ENCODE measurements at regions not wholly inside any gene's neighbourhood (a gene's known extent, or its start where the extent isn't known, plus 50 kb on each side); places are given as distances from the start of the nearest gene placed in this dataset.

DNA sequence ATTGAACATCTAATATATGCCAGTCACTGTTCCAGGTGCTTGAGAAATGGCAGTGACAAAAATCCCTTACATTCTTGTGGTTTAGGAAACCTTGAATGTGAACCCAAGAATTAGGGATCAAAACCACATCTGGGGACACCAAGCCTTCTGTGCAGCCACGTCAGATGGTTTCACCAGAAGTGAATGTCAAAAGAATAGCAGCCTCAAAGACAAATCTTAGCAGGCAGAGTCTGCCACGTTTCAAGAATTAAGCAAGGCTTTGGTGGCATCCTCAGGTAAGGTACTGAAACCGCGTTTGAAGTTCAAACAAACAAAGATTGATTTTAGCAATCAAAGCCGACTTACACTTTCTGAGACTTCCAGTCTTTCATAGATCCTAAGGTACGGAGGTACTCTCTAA lies 225.5 kb upstream of the GNAI1 start:
- TF ChIP-seq, protein P1, sequence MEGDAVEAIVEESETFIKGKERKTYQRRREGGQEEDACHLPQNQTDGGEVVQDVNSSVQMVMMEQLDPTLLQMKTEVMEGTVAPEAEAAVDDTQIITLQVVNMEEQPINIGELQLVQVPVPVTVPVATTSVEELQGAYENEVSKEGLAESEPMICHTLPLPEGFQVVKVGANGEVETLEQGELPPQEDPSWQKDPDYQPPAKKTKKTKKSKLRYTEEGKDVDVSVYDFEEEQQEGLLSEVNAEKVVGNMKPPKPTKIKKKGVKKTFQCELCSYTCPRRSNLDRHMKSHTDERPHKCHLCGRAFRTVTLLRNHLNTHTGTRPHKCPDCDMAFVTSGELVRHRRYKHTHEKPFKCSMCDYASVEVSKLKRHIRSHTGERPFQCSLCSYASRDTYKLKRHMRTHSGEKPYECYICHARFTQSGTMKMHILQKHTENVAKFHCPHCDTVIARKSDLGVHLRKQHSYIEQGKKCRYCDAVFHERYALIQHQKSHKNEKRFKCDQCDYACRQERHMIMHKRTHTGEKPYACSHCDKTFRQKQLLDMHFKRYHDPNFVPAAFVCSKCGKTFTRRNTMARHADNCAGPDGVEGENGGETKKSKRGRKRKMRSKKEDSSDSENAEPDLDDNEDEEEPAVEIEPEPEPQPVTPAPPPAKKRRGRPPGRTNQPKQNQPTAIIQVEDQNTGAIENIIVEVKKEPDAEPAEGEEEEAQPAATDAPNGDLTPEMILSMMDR (IDR thresholded peaks at IDR 0.05; ENCODE audit: insufficient read depth, missing control alignments), result no peak
- FAIRE-seq (no peak), DNase-seq (ENCODE audit: insufficient read length, low spot score) (no peak)

DNA sequence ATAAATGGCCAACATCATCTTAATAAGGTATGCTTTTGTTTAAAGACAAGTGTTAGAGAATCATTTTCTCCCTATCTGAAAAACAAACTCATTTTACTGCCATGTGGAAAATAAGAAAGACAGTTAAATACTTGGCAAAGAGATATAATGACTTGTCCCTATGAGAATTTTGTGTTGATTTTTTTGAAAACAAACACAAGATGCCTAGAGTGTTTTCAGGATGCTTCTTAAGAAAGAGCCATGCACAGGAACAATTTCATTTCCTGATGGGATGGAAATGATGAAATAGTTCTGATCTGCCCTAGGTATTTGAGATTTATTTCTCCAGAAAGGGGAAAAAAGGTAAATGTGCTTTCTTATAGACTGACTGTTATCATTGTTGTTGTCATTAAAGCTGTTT lies 237.5 kb upstream of the GNAI1 start:
- DNase-seq (ENCODE audit: insufficient read length, low spot score) (no peak), FAIRE-seq (no peak)
- TF ChIP-seq, protein P1 (IDR thresholded peaks at IDR 0.05; ENCODE audit: insufficient read depth, missing control alignments), result no peak

DNA sequence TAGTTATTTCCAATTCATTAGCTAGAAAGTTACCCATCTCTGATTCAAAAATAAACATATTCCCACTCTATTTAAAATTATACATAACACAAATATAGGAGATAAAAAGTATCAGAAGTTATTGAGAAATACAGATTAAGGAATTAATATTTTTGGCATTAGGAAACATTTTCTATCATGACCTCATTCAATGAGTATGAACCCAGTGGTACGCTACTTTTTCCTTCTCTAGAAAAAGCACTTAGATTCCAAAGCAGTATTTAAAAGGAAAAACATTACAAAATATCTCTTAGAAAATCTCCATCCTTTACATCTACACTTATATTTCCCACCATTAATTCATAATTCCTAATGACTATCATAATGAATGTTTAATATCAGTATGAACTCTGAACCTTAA lies 240.6 kb upstream of the GNAI1 start:
- TF ChIP-seq, protein P1 (IDR thresholded peaks at IDR 0.05; ENCODE audit: insufficient read depth, missing control alignments), result no peak
- FAIRE-seq (no peak), DNase-seq (ENCODE audit: insufficient read length, low spot score) (no peak)

DNA sequence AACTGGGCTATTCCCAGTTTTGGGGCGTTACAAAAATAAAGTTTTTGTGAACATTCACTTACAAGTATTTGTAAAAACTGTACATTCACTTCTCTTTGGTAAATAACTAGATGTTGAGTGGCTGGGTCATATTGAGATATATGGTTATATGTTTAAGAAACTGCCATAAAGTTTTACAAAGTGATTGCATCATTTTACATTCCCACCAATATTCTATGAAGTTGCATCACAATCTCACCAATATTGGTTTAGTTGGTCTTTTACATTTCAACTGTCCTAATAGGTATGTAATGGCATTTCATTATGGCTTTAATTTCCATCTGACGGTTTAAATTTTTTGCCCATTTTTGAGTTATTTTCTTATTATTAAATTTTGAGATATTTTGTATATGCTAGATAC lies 251.7 kb upstream of the GNAI1 start:
- no peak for DNase-seq (ENCODE audit: insufficient read length, low spot score)
- FAIRE-seq, result no peak
- TF ChIP-seq, protein P1 (IDR thresholded peaks at IDR 0.05; ENCODE audit: insufficient read depth, missing control alignments), result no peak

DNA sequence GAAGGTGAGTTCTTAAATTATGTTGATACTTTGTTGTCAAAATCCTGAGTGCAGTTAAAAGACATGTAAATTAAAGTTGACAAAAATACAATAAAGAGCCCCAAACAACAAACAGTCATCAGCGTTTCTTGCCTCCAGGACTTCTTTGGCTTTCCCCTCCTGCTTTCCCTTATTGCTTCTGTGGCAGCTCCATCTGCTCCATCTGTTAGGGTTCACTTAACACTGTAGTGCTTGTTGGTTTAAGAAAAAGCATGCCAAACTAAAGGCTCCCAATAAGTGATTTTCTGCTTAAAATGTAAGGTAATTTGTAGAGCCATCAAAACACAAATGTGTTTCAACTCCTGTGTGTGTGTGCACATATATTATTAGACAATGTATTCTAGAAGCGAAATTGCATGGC lies 254.3 kb upstream of the GNAI1 start:
- TF ChIP-seq, protein P1 (IDR thresholded peaks at IDR 0.05; ENCODE audit: insufficient read depth, missing control alignments), result no peak
- no peak for DNase-seq (ENCODE audit: insufficient read length, low spot score)
- FAIRE-seq, result peak; percentile 91

DNA sequence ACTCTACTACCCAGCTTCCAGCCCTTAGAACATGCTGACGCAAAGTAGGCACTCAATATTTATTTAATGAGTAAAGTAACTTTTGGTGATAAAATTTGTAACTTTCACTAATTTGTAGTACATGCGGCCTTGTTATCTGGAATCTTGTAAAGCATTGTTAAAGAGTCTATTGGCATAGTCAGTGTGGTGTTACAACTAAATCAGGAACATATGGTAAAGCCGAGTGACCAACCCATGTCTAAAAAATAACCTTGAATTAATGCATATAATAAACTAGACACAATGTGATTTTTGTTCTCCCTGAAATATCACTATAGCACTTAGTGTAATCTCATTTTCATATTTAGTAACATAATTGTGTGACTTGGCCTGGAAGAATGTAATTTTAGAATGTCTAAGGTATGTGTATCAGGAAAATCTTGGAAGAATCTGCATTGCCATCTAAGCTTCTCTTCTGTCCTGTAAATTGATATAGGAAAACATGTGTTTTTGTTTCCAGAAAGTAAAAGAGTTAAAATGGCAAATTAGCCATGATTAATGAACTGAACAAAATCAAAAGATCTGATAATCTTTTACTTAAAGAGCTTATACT lies 256.7 kb upstream of the GNAI1 start:
- no peak for FAIRE-seq
- TF ChIP-seq, protein P1 (IDR thresholded peaks at IDR 0.05; ENCODE audit: insufficient read depth, missing control alignments), result no peak
- no peak for DNase-seq (ENCODE audit: insufficient read length, low spot score)

DNA sequence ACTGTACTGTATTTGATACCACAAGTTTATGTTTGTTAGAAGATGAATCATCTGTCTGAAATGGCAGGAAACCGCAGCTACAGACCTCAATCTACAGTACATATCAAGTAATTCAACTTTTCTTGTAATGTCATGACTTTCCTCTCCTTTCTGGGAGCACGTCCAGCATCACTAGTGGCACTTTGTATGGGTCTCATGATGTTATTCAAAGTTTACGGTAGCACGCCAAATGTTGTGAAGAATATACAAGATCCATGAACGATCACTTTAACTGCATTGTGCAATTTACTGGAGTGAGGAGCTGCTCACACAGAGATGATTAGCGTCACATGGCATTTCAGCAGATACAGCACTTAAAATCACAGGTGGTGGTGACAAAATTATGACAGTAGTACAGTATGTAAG lies 257.8 kb upstream of the GNAI1 start:
- peak; percentile 38 for FAIRE-seq

More for the DNA sequence above, 257.8 kb upstream of the GNAI1 start:
- TF ChIP-seq, protein P1 (IDR thresholded peaks at IDR 0.05; ENCODE audit: insufficient read depth, missing control alignments), result no peak
- DNase-seq (ENCODE audit: insufficient read length, low spot score), result no peak
